Fibroblast of lung (primary cell): ENCODE measurements at regions not wholly inside any gene's neighbourhood (a gene's known extent, or its start where the extent isn't known, plus 50 kb on each side); places are given as distances from the start of the nearest gene placed in this dataset.

Experiments used
- DNase-seq, 2 donors: peaks; one replicate each; pipeline versions ENCODE4 v3.0.0 to v3.0.0-alpha.2; 2010; ENCODE audit warnings: low read depth in 2 of 2
- H2AFZ ChIP-seq: 2 replicates; pipeline ENCODE4 v1.5.1; 2012; ENCODE audit warnings: low read length, control low read depth, inconsistent platforms
- H3K27ac ChIP-seq: 2 replicates; pipeline ENCODE4 v1.5.1; 2011; ENCODE audit warnings: low read length, control low read depth; ENCODE audit not compliant: insufficient read depth
- H3K27me3 ChIP-seq: 2 replicates; pipeline ENCODE4 v1.5.1; 2011; ENCODE audit warnings: mild to moderate bottlenecking, low read length; ENCODE audit not compliant: control insufficient read depth, insufficient read depth
- H3K36me3 ChIP-seq: 2 replicates; pipeline ENCODE4 v1.5.1; 2011; ENCODE audit warnings: low read length; ENCODE audit not compliant: control insufficient read depth, insufficient read depth
- H3K4me1 ChIP-seq: 2 replicates; pipeline ENCODE4 v1.5.1; 2011; ENCODE audit warnings: low read length; ENCODE audit not compliant: control insufficient read depth, insufficient read depth; ENCODE audit errors: extremely low read depth
- H3K4me2 ChIP-seq: 2 replicates; pipeline ENCODE4 v1.5.1; 2011; ENCODE audit warnings: low read length, control low read depth; ENCODE audit not compliant: insufficient read depth; ENCODE audit errors: extremely low read depth
- H3K4me3 ChIP-seq, 4 experiments: fragments of 200-600 bp in 1 of 4; sonication (generic) in 1 of 4; replicated peaks in 1 of 4; 2 replicates each; pipeline ENCODE4 v1.5.1; 2011 to 2016; ENCODE audit warnings: low read length in 4 of 4, low read depth in 3 of 4, mild to moderate bottlenecking in 3 of 4, control low read depth in 2 of 4, inconsistent platforms in 1 of 4, mixed read lengths in 1 of 4; ENCODE audit not compliant: insufficient read depth in 1 of 4; ENCODE audit errors: control extremely low read depth in 1 of 4
- H3K79me2 ChIP-seq: 2 replicates; pipeline ENCODE4 v1.5.1; 2012; ENCODE audit warnings: mild to moderate bottlenecking, low read length, inconsistent platforms; ENCODE audit not compliant: control insufficient read depth, insufficient read depth
- H3K9ac ChIP-seq: 2 replicates; pipeline ENCODE4 v1.5.1; 2011; ENCODE audit warnings: mild to moderate bottlenecking, low read length, control low read depth; ENCODE audit not compliant: insufficient read depth
- H3K9me3 ChIP-seq: 2 replicates; pipeline ENCODE4 v1.5.1; 2012; ENCODE audit warnings: low read depth, low read length; ENCODE audit not compliant: control insufficient read depth, insufficient read depth
- H4K20me1 ChIP-seq: 2 replicates; pipeline ENCODE4 v1.5.1; 2011; ENCODE audit warnings: low read length; ENCODE audit not compliant: control insufficient read depth, insufficient read depth; ENCODE audit errors: extremely low read depth
- CTCF ChIP-seq, 2 donors: IDR thresholded peaks in 1 of 2; conservative IDR thresholded peaks in 1 of 2; 1 replicate in 1 of 2; 2 replicates in 1 of 2; pipeline ENCODE4 v1.5.1; 2011 to 2012; ENCODE audit warnings: low read length in 2 of 2, control low read depth in 1 of 2, inconsistent platforms in 1 of 2, low read depth in 1 of 2, mild to moderate bottlenecking in 1 of 2
- EZH2 ChIP-seq: IDR thresholded peaks from 2 replicates; pipeline ENCODE4 v1.5.1; 2012; ENCODE audit warnings: low read length, control low read depth, mild to moderate bottlenecking; ENCODE audit errors: missing control alignments

GRCh38 chr5:53318303-53318702 lies 162.1 kb upstream of the FST start:
- Histone ChIP-seq H3K36me3 (no peaks in the 10 kb centered on the region), H3K27me3 (no peaks in the 10 kb centered on the region), H3K4me3 (no peak overlapping the region), H3K4me1 (no peaks in the 10 kb centered on the region), H3K9ac (no peak overlapping the region), H3K27ac (no peak overlapping the region), H4K20me1 (no peaks in the 10 kb centered on the region), H3K4me2 (no peak overlapping the region), H3K79me2 (no peaks in the 10 kb centered on the region), H2AFZ (no peak overlapping the region), H3K9me3 (no peaks in the 10 kb centered on the region)
- TF ChIP-seq EZH2 (no peak), CTCF (conservative IDR thresholded peaks at IDR 0.05 in 1 of 2, IDR thresholded peaks at IDR 0.05 in 1 of 2; ENCODE audit: low read depth in 1 of 2, low read length in 2 of 2) (no peak)
- DNase-seq: no peak

- Histone ChIP-seq H3K27me3 (no peaks in the 10 kb centered on the region), H3K27ac (no peak overlapping the region), H2AFZ (no peak overlapping the region), H3K79me2 (no peaks in the 10 kb centered on the region), H4K20me1 (no peaks in the 10 kb centered on the region), H3K9ac (no peak overlapping the region), H3K4me1 (peaks cover 2% of the 10 kb centered on the region), H3K36me3 (no peaks in the 10 kb centered on the region), H3K4me2 (no peak overlapping the region), H3K4me3 (no peak overlapping the region), H3K9me3 (no peaks in the 10 kb centered on the region)
- TF ChIP-seq EZH2: no peak
- no peak for TF ChIP-seq CTCF (conservative IDR thresholded peaks at IDR 0.05 in 1 of 2, IDR thresholded peaks at IDR 0.05 in 1 of 2; ENCODE audit: low read depth in 1 of 2, low read length in 2 of 2)
- no peak for DNase-seq
Observed at GRCh38 chr5:53319315-53319714, 161.1 kb upstream of the FST start.

GRCh38 chr5:53321073-53321472 lies 159.4 kb upstream of the FST start:
- DNase-seq: peak in 1 of 2 donors; percentile 64
- Histone ChIP-seq H2AFZ (no peak overlapping the region), H3K27me3 (no peaks in the 10 kb centered on the region), H3K9me3 (no peaks in the 10 kb centered on the region), H3K79me2 (no peaks in the 10 kb centered on the region), H3K9ac (no peak overlapping the region), H4K20me1 (no peaks in the 10 kb centered on the region), H3K4me2 (no peak overlapping the region), H3K4me1 (peaks cover 2% of the 10 kb centered on the region), H3K4me3 (no peak overlapping the region), H3K36me3 (no peaks in the 10 kb centered on the region), H3K27ac (no peak overlapping the region)
- TF ChIP-seq EZH2 (no peak), CTCF (conservative IDR thresholded peaks at IDR 0.05 in 1 of 2, IDR thresholded peaks at IDR 0.05 in 1 of 2; ENCODE audit: low read depth in 1 of 2, low read length in 2 of 2) (no peak)
